ENCODE measurements at regions not wholly inside any gene's neighbourhood (a gene's known extent, or its start where the extent isn't known, plus 50 kb on each side); places are given as distances from the start of the nearest gene placed in this dataset.

DNA sequence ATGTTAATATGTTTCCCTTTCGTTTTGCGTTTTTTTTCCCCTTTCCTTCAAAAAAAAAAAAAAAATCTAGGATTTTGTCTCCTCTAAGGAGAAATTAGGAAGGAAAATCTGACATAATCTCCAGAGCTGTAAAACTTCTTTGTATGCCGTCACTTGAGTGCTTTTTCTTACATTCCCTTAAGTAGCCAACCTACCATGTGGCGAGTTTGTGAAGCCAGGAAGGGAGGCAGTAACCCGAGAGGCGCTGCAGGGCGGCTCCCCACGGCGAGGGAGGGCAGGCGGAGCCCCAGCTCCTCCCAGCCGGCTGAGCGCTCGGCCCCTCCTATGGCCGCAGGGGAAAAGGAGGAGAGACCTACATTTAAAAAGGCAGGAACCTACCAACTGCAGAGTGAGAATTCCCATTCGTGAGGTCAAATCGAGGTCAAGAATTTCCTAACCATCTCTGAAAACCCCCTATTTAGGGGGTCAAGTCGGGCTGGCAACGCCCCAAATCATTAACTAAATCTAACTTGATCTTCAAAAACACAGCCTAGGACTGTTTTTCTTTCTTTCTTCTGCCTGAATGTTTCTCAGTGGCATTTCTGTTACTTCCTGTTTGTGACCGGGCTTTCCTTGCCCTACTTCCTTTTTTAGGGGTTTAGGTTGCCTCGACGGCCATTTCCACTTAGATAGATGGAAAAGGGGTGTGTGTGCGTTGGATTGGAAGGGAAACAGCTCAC, 345.1 kb upstream of the KLF3 start (continued):
- TF ChIP-seq, protein P1, sequence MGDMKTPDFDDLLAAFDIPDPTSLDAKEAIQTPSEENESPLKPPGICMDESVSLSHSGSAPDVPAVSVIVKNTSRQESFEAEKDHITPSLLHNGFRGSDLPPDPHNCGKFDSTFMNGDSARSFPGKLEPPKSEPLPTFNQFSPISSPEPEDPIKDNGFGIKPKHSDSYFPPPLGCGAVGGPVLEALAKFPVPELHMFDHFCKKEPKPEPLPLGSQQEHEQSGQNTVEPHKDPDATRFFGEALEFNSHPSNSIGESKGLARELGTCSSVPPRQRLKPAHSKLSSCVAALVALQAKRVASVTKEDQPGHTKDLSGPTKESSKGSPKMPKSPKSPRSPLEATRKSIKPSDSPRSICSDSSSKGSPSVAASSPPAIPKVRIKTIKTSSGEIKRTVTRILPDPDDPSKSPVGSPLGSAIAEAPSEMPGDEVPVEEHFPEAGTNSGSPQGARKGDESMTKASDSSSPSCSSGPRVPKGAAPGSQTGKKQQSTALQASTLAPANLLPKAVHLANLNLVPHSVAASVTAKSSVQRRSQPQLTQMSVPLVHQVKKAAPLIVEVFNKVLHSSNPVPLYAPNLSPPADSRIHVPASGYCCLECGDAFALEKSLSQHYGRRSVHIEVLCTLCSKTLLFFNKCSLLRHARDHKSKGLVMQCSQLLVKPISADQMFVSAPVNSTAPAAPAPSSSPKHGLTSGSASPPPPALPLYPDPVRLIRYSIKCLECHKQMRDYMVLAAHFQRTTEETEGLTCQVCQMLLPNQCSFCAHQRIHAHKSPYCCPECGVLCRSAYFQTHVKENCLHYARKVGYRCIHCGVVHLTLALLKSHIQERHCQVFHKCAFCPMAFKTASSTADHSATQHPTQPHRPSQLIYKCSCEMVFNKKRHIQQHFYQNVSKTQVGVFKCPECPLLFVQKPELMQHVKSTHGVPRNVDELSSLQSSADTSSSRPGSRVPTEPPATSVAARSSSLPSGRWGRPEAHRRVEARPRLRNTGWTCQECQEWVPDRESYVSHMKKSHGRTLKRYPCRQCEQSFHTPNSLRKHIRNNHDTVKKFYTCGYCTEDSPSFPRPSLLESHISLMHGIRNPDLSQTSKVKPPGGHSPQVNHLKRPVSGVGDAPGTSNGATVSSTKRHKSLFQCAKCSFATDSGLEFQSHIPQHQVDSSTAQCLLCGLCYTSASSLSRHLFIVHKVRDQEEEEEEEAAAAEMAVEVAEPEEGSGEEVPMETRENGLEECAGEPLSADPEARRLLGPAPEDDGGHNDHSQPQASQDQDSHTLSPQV (IDR thresholded peaks at IDR 0.05), result peak; percentile 91
- TF ChIP-seq, protein P2, sequence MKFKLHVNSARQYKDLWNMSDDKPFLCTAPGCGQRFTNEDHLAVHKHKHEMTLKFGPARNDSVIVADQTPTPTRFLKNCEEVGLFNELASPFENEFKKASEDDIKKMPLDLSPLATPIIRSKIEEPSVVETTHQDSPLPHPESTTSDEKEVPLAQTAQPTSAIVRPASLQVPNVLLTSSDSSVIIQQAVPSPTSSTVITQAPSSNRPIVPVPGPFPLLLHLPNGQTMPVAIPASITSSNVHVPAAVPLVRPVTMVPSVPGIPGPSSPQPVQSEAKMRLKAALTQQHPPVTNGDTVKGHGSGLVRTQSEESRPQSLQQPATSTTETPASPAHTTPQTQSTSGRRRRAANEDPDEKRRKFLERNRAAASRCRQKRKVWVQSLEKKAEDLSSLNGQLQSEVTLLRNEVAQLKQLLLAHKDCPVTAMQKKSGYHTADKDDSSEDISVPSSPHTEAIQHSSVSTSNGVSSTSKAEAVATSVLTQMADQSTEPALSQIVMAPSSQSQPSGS (CRISPR knock-in tag; IDR thresholded peaks at IDR 0.05), result no peak
- TF ChIP-seq HNRNPLL (IDR thresholded peaks at IDR 0.05; ENCODE audit: low read depth, low read length, poor library complexity, severe bottlenecking) (peak; percentile 17), KAT7 (CRISPR knock-in tag; IDR thresholded peaks at IDR 0.05; ENCODE audit: borderline replicate concordance) (peak; percentile 56; the same call in 1 of the 2 replicates), TBL1XR1 (IDR thresholded peaks at IDR 0.05; ENCODE audit: low read length in 2 of 2) (0 out of 4 replicates have a peak, but pooled peaks of 1 of the 2 experiments have one; percentile 28), ZNF507 (tag; conservative IDR thresholded peaks at IDR 0.05) (no peak), ZC3H11A (IDR thresholded peaks at IDR 0.05; ENCODE audit: low read depth, low read length) (no peak)
- TF ChIP-seq, protein P3, sequence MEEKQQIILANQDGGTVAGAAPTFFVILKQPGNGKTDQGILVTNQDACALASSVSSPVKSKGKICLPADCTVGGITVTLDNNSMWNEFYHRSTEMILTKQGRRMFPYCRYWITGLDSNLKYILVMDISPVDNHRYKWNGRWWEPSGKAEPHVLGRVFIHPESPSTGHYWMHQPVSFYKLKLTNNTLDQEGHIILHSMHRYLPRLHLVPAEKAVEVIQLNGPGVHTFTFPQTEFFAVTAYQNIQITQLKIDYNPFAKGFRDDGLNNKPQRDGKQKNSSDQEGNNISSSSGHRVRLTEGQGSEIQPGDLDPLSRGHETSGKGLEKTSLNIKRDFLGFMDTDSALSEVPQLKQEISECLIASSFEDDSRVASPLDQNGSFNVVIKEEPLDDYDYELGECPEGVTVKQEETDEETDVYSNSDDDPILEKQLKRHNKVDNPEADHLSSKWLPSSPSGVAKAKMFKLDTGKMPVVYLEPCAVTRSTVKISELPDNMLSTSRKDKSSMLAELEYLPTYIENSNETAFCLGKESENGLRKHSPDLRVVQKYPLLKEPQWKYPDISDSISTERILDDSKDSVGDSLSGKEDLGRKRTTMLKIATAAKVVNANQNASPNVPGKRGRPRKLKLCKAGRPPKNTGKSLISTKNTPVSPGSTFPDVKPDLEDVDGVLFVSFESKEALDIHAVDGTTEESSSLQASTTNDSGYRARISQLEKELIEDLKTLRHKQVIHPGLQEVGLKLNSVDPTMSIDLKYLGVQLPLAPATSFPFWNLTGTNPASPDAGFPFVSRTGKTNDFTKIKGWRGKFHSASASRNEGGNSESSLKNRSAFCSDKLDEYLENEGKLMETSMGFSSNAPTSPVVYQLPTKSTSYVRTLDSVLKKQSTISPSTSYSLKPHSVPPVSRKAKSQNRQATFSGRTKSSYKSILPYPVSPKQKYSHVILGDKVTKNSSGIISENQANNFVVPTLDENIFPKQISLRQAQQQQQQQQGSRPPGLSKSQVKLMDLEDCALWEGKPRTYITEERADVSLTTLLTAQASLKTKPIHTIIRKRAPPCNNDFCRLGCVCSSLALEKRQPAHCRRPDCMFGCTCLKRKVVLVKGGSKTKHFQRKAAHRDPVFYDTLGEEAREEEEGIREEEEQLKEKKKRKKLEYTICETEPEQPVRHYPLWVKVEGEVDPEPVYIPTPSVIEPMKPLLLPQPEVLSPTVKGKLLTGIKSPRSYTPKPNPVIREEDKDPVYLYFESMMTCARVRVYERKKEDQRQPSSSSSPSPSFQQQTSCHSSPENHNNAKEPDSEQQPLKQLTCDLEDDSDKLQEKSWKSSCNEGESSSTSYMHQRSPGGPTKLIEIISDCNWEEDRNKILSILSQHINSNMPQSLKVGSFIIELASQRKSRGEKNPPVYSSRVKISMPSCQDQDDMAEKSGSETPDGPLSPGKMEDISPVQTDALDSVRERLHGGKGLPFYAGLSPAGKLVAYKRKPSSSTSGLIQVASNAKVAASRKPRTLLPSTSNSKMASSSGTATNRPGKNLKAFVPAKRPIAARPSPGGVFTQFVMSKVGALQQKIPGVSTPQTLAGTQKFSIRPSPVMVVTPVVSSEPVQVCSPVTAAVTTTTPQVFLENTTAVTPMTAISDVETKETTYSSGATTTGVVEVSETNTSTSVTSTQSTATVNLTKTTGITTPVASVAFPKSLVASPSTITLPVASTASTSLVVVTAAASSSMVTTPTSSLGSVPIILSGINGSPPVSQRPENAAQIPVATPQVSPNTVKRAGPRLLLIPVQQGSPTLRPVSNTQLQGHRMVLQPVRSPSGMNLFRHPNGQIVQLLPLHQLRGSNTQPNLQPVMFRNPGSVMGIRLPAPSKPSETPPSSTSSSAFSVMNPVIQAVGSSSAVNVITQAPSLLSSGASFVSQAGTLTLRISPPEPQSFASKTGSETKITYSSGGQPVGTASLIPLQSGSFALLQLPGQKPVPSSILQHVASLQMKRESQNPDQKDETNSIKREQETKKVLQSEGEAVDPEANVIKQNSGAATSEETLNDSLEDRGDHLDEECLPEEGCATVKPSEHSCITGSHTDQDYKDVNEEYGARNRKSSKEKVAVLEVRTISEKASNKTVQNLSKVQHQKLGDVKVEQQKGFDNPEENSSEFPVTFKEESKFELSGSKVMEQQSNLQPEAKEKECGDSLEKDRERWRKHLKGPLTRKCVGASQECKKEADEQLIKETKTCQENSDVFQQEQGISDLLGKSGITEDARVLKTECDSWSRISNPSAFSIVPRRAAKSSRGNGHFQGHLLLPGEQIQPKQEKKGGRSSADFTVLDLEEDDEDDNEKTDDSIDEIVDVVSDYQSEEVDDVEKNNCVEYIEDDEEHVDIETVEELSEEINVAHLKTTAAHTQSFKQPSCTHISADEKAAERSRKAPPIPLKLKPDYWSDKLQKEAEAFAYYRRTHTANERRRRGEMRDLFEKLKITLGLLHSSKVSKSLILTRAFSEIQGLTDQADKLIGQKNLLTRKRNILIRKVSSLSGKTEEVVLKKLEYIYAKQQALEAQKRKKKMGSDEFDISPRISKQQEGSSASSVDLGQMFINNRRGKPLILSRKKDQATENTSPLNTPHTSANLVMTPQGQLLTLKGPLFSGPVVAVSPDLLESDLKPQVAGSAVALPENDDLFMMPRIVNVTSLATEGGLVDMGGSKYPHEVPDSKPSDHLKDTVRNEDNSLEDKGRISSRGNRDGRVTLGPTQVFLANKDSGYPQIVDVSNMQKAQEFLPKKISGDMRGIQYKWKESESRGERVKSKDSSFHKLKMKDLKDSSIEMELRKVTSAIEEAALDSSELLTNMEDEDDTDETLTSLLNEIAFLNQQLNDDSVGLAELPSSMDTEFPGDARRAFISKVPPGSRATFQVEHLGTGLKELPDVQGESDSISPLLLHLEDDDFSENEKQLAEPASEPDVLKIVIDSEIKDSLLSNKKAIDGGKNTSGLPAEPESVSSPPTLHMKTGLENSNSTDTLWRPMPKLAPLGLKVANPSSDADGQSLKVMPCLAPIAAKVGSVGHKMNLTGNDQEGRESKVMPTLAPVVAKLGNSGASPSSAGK (IDR thresholded peaks at IDR 0.05), result peak; percentile 88

All from K562 (cell line).